ENCODE measurements at regions not wholly inside any gene's neighbourhood (a gene's known extent, or its start where the extent isn't known, plus 50 kb on each side); places are given as distances from the start of the nearest gene placed in this dataset.
A peak's percentile ranks its signal among the peaks of the same experiment; 100 is the strongest.

- Histone ChIP-seq H3K4me3 (ENCODE audit: low read depth in 2 of 2, low read length in 1 of 2) (0 out of 4 replicates have a peak overlapping the region, but pooled peaks of 1 of the 2 experiments have one; percentile 11), H3K4me1 (ENCODE audit: control insufficient read depth in 1 of 2, insufficient read depth in 2 of 2, low read depth in 1 of 2, low read length in 1 of 2) (no peaks in the 10 kb centered on the region), H3K36me3 (replicated peaks in 1 of 2; ENCODE audit: control insufficient read depth in 1 of 2, insufficient read depth in 2 of 2, low read length in 1 of 2) (no peaks in the 10 kb centered on the region), H3K9me2 (no peaks in the 10 kb centered on the region), H3K27ac (ENCODE audit: low read depth in 2 of 2, low read length in 1 of 2) (no peak overlapping the region), H4K20me1 (ENCODE audit: insufficient read depth) (no peaks in the 10 kb centered on the region), H3K4me2 (peak overlapping the region; percentile 58), H3K9ac (no peak overlapping the region), H3K27me3 (ENCODE audit: insufficient read depth) (no peaks in the 10 kb centered on the region; the same call in 1 of the 2 replicates), H3K79me2 (ENCODE audit: insufficient read depth) (no peaks in the 10 kb centered on the region), H3F3A (replicated peaks; ENCODE audit: insufficient read depth) (no peaks in the 10 kb centered on the region), H2AFZ (ENCODE audit: low read depth) (no peak overlapping the region), H3K9me3 (no peaks in the 10 kb centered on the region)
- WGBS (ENCODE audit: low lambda C conversion rate), result 7% methylated on average over 4 of the region's 4 CpGs
- TF ChIP-seq EP300 (IDR thresholded peaks at IDR 0.05; ENCODE audit: borderline replicate concordance in 1 of 2, low read depth in 1 of 2, low read length in 1 of 2) (no peak), FOXM1 (IDR thresholded peaks at IDR 0.05; ENCODE audit: low read depth) (no peak), TEAD4 (IDR thresholded peaks at IDR 0.05; ENCODE audit: borderline replicate concordance, insufficient read depth) (no peak), ELF1 (IDR thresholded peaks at IDR 0.05) (no peak)
- DNase-seq, result no peak
- POLR2A ChIA-PET, result no interaction called here
- CTCF ChIA-PET, result no interaction called here
Measured at GRCh38 chr20:22717466-22717865, 133.1 kb upstream of the FOXA2 start.

- Histone ChIP-seq H3K9ac (no peak overlapping the region), H4K20me1 (ENCODE audit: insufficient read depth) (no peaks in the 10 kb centered on the region), H3K79me2 (ENCODE audit: insufficient read depth) (no peaks in the 10 kb centered on the region), H3K9me2 (no peaks in the 10 kb centered on the region), H3F3A (replicated peaks; ENCODE audit: insufficient read depth) (no peaks in the 10 kb centered on the region), H3K4me3 (ENCODE audit: low read depth in 2 of 2, low read length in 1 of 2) (no peak overlapping the region), H3K27ac (ENCODE audit: low read depth in 2 of 2, low read length in 1 of 2) (no peak overlapping the region), H3K4me1 (ENCODE audit: control insufficient read depth in 1 of 2, insufficient read depth in 2 of 2, low read depth in 1 of 2, low read length in 1 of 2) (no peaks in the 10 kb centered on the region), H3K9me3 (no peaks in the 10 kb centered on the region), H2AFZ (ENCODE audit: low read depth) (no peak overlapping the region), H3K36me3 (replicated peaks in 1 of 2; ENCODE audit: control insufficient read depth in 1 of 2, insufficient read depth in 2 of 2, low read length in 1 of 2) (no peaks in the 10 kb centered on the region), H3K27me3 (ENCODE audit: insufficient read depth) (peaks cover 7% of the 10 kb centered on the region; the same call in 1 of the 2 replicates), H3K4me2 (no peak overlapping the region)
- POLR2A ChIA-PET, result no interaction called here
- no peak for DNase-seq
- CTCF ChIA-PET, result interaction anchor here (1.5 kb wide), 1 partner anchor 15 kb away, joined by 4 read pairs; no protein-coding TSS in a partner anchor
- WGBS (ENCODE audit: low lambda C conversion rate), result 4% methylated on average over 7 of the region's 7 CpGs
- TF ChIP-seq ELF1 (IDR thresholded peaks at IDR 0.05), result no peak
- no peak for TF ChIP-seq EP300 (IDR thresholded peaks at IDR 0.05; ENCODE audit: borderline replicate concordance in 1 of 2, low read depth in 1 of 2, low read length in 1 of 2)
- TF ChIP-seq MAX (IDR thresholded peaks at IDR 0.05; ENCODE audit: low read depth), result no peak
- TF ChIP-seq TCF12 (IDR thresholded peaks at IDR 0.05), result no peak
- no peak for TF ChIP-seq TEAD4 (IDR thresholded peaks at IDR 0.05; ENCODE audit: borderline replicate concordance, insufficient read depth)
- no peak for TF ChIP-seq CTCF (IDR thresholded peaks at IDR 0.05)
- no peak for TF ChIP-seq PBX3 (IDR thresholded peaks at IDR 0.05)
- TF ChIP-seq REST (IDR thresholded peaks at IDR 0.05; ENCODE audit: low read depth, low read length), result no peak
- TF ChIP-seq RFX5 (IDR thresholded peaks at IDR 0.05; ENCODE audit: low read length), result no peak
- TF ChIP-seq RCOR1 (IDR thresholded peaks at IDR 0.05; ENCODE audit: low read length), result no peak
- no peak for TF ChIP-seq SIN3A (IDR thresholded peaks at IDR 0.05; ENCODE audit: borderline replicate concordance, low read depth, low read length)
- no peak for TF ChIP-seq ZBTB33 (IDR thresholded peaks at IDR 0.05; ENCODE audit: borderline replicate concordance, low read depth)
- no peak for TF ChIP-seq FOXM1 (IDR thresholded peaks at IDR 0.05; ENCODE audit: low read depth)
- no peak for TF ChIP-seq GATA2 (CRISPR knock-in tag; IDR thresholded peaks at IDR 0.05)
- TF ChIP-seq IRF3 (IDR thresholded peaks at IDR 0.05; ENCODE audit: low read depth, low read length), result no peak
- no peak for TF ChIP-seq MEF2A (IDR thresholded peaks at IDR 0.05; ENCODE audit: borderline replicate concordance, low read depth)
Measured at GRCh38 chr20:22719167-22719591, 134.8 kb upstream of the FOXA2 start.

Measured in SK-N-SH (cell line).